Activated CD4-positive, alpha-beta T cell treated with anti-CD3 and anti-CD28 coated beads, Interleukin-2, Interleukin-4, amounts not matched to agents 100 ng/mL and 50 ng/mL, durations not matched to agents 16 hours and 8 hours (primary cell): ENCODE measurements at regions not wholly inside any gene's neighbourhood (a gene's known extent, or its start where the extent isn't known, plus 50 kb on each side); places are given as distances from the start of the nearest gene placed in this dataset.

Experiments used
- DNase-seq: peaks from one replicate; pipeline ENCODE4 v3.0.0-alpha.2; 2020; ENCODE audit warnings: low spot score

DNA sequence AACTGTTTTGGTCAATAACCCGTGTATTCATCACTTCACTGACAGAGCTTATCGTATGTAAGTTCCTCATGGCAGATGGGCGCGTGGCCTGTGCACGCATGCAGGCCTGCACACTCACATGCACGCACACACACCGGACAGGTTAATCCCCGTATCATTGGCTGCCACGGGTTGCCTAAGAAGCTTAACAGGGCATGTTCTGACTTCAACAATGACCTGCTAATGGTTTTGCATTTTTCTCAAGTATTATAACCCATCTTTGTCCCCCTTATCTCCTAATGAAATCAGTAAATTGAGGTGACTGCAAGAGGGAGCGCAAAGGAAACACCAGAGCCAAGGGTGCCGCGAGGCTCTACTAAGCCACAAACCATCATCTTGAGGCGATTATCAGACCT lies 399.0 kb upstream of the ID2 start:
- no peak for DNase-seq

GRCh38 chr2:8285081-8285480 lies 396.8 kb upstream of the ID2 start:
- no peak for DNase-seq

GRCh38 chr2:8285898-8286297 lies 396.0 kb upstream of the ID2 start:
- no peak for DNase-seq

- no peak for DNase-seq
These were observed 393.6 kb upstream of the ID2 start for GRCh38 chr2:8288206-8288605.

GRCh38 chr2:8289111-8289510 lies 392.7 kb upstream of the ID2 start:
- DNase-seq: no peak

DNA sequence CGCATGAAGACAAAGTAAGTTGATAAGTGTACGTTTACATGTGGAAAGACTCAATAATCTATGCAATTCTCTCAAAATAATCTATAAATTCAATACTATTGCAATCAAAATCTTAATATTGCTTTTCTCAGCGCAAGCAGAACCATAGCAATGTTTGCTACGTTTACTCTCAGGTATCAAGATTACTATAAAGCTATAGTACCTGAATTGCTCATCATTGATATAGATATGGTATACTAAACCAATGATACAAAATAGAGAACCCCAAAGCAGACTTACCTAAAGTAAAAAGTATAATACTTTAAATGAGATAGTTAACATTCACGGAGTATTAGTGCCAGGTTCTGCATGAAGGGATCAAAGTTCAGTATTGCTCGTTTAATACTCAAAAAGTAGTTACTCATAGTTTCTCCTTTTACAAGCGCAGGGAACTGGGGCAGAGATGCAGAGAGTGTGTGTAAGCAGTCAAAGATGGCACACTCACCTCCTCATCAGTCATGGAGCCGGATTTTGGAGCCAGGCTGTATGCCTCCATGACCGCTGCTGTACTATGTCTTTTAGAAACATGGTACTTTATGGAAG lies 391.0 kb upstream of the ID2 start:
- no peak for DNase-seq

GRCh38 chr2:8296306-8296705 lies 385.6 kb upstream of the ID2 start:
- DNase-seq: no peak

DNA sequence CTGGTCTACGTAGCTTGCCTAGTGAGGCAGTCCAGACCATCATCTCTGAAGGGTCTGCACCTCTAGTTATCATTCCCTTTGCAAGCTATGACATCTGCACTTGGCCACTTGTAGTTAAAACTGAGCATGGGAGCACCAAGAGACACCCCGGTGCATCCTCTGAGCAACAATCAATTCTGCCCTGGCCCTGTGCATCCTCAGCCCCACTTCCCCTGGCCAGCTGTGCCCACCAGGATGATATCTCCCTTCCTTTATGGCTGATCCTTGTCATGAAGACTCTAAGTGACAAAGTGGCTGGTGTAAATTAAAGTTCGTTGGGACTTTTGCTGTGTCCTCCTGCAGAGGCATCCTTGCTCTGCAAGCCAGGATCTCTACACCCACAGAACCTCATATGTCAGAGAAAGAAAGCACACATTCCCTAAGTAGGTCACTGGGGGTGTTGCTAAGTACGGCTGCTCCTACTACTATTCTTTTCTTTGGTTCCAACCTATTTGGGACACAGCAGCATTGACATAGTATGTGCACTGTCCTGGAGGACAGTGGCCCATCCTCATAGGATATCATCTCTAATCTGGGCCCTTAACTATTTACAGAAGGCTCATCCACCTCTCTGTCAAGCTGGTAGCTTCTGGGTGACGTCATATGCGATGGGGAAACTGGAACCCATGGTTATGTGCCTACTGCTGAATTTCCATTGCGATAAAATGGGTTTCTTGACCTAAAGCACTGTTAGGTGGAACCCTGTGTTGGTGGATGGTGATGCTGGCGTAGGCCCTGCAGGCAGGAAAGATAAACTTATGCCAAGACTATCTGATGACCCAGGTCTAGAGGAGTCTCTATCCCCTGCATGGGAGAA lies 384.3 kb upstream of the ID2 start:
- no peak for DNase-seq

- no peak for DNase-seq
These were observed 383.1 kb upstream of the ID2 start for GRCh38 chr2:8298783-8299182.

GRCh38 chr2:8300216-8300615 lies 381.6 kb upstream of the ID2 start:
- no peak for DNase-seq

GRCh38 chr2:8300905-8301304 lies 381.0 kb upstream of the ID2 start:
- DNase-seq: no peak

- peak; percentile 91 for DNase-seq
These were observed 378.5 kb upstream of the ID2 start for GRCh38 chr2:8303322-8303832.

- DNase-seq: no peak
These were observed 376.8 kb upstream of the ID2 start for GRCh38 chr2:8304821-8305766.

- peak; percentile 75 for DNase-seq
These were observed 375.1 kb upstream of the ID2 start for GRCh38 chr2:8306530-8307351.

DNA sequence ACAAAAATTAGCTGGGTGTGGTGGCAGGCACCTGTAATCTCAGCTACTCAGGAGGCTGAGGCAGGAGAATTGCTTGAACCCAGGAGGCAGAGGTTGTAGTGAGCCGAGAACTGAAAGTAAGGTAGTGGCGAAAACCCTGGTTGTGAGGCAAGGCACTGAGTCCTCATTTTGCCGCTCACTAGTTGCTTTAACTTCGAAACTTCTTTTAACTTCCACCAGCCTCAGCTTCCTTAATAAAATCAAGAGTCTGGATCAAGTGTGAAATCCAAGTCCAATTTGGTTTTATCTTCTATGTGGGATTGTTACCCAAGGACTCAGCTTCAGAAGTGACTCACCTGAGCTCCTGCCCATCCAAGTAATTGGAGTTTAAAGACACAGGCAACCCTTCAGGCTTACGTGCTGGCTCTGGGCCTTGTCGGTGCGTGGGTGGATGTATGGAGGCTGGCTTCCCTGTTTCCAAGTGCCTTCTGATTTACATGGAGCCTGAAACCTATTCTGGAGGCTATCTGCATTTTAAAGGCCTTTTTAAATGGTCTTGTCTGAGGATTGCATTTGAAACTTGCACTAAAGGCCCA lies 374.2 kb upstream of the ID2 start:
- no peak for DNase-seq

GRCh38 chr2:8309131-8309530 lies 372.7 kb upstream of the ID2 start:
- DNase-seq: no peak

- DNase-seq: peak; percentile 69
These were observed 371.1 kb upstream of the ID2 start for GRCh38 chr2:8310557-8311455.

DNA sequence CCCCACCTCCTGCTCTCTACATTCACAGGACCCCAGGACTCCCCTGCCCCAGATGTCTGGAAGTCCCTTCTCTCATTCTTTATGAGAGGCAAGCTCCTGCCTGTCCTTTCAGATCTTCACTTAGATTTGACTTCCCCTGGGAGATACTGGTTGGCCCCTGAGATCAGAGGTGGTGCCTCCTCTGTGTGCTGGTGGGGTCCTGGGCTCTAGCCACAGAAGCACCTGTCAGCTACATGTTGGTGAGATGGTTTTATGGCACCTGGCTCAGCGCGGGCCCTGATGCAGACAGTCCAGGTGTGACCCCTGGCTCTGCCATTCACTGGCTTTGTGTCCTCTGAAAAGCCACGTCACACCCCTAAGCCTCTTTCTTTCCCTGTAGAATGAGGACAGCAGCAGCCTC lies 369.6 kb upstream of the ID2 start:
- DNase-seq: no peak

DNA sequence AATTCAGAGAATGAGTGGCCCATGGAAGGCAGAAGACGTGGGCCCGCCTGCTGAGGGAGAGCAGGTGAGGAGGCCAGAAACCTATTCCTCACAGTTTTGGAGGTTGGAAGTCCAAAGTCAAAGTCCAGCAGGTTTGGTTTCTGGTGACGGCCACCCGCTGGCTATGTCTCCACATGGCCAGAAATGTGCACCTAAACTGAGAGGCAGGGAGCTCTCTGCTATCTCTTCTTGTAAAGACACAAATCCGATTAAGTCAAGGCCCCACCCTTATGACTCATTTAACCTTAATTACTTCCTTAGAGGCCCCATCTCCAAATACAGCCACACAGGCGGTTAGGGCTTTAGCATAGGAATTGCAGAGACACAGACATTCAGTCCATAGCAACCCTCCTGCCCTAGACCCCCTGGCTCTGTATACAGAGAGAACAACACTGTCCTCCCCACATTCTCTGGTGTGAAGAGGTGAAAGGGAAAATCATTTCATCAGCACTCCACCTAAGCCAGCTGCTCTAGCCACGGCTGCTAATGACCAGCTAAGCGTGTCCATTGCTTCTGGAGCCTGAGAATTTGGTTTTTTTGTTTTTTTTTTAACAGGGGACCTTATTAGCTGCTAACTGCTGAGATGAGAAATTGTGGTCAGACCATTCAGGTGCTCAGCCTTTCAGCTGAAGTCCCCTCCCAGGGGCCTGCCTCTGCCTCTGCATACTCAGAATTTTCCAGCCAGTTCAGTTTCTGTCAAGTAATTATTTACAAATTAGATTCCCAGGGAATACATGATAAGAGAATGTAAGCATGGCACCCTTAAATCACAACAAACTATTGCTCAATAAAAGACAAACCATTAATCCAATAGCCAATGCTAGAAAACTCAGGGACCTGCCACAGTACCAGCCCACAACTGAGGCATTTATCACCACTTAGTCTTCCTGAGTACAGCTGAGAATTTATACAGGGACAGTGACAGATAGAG lies 368.7 kb upstream of the ID2 start:
- peak; percentile 51 for DNase-seq
